Non-pigmented ciliary epithelial cell (primary cell): ENCODE measurements at regions not wholly inside any gene's neighbourhood (a gene's known extent, or its start where the extent isn't known, plus 50 kb on each side); places are given as distances from the start of the nearest gene placed in this dataset.

Source experiments
- DNase-seq: peaks from one replicate; pipeline ENCODE4 v3.0.0-alpha.2; 2010; ENCODE audit warnings: low read depth

DNA sequence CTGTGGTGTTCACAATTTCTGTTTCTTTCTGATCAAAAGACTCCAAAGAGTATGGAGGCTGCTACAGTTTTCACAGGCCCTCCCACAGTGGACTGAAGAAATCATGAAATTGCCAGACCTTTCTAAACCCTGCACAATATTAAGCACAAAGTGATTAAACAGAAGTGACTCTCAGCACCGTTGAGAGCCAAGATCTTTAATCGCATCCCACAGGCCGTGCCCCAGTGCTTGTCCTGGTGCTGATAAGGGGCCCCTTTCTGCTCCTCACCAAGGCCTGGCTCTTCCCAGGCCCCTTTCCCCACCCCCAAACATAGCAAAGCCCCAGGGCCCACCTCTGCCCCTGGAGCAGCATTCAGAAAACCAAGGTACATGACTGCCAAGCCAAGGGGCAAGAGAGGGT, 57.4 kb upstream of the BMAL1 start:
- DNase-seq = no peak

GRCh38 chr11:13221722-13222121, 55.9 kb upstream of the BMAL1 start:
- DNase-seq = no peak

DNA sequence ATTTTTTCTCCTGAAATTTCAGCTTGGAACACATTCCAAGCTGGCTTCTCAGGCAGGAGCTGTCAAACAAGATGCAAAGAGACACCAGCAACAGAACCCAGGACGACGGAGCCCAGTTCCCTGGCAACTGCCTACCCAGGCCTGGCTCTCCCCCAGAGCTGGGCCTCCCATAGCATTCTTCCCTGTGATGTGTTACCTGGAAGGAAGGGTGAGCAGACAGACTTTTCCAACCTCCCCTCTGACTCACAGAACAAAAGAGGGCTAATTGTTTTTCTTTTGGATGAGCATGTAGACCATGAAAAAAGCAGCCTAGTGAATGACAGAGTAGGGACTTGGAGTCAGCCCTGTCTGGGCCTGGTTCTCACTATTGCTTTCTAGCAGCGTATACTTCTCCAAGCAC, 55.3 kb upstream of the BMAL1 start:
- no peak for DNase-seq

- DNase-seq = no peak
These were observed 54.5 kb upstream of the BMAL1 start for GRCh38 chr11:13223112-13223511.

DNA sequence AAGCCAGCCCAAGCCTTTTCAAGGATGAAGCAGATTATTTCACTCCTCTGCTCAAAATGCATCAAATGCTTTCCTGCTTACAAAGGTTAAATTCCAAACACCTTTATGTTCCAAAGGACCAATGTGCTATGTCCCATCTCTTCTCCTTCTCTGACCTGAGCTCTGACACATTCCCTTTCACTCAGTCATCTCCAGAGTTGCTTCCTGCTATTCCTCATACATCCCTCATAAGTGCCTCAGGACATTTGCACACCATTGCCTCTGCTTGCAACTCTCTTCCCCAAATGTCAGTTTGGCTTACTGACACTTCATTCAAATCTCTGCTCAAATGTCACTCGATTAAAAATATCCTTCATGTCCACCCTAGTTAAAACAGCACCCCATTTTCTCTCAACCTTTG, 53.3 kb upstream of the BMAL1 start:
- no peak for DNase-seq

- DNase-seq = no peak
These were observed 52.3 kb upstream of the BMAL1 start for GRCh38 chr11:13225038-13226001.

- DNase-seq = no peak
These were observed 49.8 kb upstream of the BMAL1 start for GRCh38 chr11:13227676-13228255.
